ENCODE measurements at regions not wholly inside any gene's neighbourhood (a gene's known extent, or its start where the extent isn't known, plus 50 kb on each side); places are given as distances from the start of the nearest gene placed in this dataset.
"Not testable (repeated sequence)": the region's sequence is repeated elsewhere in the genome, so short reads cannot be mapped to it uniquely, and the experiment has no call there.

DNA sequence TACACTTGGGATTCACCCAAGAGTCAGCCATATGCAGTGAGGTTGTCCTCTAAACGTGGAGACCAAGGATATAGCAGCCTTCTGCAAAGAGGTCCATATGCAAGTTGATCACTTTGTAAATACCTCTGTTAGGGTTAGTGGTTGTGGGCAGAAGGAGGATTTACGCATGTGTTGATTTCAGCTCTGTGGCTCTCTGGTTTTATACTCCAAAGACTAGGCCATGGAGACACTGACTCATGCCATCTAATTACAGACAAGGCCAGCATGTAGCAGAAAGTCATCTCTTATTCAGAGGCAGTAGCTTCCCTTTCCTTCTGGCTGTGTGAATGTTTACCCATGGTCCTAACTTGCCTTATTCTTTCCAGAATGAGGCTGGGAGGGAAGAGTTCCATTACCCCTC lies 140.9 kb upstream of the GOLGA6L4 start:
- not testable (repeated sequence) for DNase-seq

DNA sequence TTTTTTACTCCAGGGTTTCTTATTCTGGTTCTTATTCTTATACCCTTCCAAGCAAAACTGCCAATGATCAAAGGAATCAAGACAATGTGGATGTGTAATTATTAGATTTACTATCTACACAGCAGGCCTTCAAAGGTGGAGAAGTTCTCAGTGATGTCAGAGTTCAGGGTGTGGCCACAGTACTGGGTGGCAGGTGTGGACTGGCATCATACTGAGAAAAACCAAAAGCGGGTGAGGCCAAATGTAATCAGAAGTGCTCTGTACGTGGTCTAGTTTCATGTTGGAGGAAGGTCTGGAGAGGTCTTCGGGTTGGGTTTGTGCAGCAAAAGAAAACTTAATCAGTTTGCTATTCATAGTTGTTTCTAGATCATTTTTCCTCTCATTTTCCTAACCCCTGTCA lies 138.5 kb upstream of the GOLGA6L4 start:
- not testable (repeated sequence) for DNase-seq

DNA sequence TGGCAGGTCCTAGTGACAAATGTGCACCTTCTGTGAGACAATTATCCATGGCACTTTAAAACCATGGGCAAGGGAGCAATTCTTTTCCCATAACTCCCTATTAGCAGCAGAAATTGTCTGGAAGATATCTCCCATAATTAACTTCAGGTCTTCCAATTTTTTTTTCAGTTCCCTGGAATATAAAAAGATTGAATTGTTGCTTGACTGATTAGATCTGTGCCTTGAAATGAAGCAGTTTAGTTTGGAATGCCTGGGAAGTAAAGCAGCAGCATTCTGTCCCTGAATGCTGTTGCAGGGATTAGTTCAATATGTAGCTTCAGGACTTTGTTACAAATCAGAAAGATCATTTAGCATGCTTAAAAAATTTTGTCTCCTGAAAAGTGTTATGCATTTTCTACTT lies 137.0 kb upstream of the GOLGA6L4 start:
- no peak for DNase-seq

DNA sequence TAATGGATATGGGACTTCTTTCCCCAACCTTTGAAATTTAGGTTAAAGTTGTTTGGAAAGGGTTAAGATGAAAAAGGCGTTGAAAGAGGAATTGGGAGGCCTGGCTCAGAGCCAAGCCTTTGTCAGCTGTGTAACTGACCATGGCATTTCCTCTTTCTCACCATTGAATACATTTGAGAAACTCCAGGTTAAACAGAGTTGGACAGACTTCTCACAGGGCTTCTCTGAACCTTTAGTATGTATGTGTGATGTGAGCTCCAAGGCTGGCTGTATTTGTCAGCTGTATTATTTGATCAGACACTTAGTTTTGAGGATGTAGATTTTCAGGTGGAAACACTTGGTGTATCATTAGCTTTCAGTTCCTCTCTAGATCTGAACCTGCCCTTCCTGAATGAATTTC lies 136.4 kb upstream of the GOLGA6L4 start:
- DNase-seq = no peak

DNA sequence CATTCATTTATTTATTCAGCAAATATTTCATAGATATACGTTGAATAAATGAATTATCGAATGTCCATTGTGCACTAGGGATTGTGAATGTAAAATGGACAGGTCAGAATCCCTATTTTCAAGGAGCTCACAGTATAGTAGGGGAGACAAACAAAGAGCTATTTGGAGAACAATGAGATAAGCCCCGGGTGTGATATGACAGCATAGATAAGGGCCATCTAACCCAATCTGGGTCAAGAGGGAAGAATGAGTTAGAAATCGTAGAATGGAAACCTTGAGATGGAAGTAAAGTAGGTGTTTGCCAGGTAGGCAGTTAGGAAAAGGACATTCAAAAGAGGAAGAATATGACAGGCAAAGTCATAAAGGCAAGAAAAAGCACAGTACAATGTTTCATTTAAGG lies 132.2 kb upstream of the GOLGA6L4 start:
- DNase-seq = no peak

DNA sequence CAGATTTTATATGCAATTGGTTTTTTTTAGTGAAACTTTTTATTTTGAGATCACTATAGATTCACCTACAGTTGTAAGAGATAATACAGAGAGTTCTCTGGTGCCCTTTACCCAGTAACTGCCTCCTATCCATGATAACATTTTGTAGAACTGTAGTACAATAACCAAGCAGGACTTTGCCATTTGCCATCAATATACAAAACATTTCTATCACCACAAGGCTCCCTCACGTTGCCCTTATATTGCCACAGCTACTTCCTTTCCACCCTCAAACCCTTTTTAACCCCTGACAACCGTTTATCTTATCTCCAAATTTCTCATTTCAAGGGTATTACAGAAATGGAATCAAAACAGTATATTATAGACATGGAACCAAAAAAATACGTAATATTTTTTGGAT lies 130.7 kb upstream of the GOLGA6L4 start:
- DNase-seq = no peak

DNA sequence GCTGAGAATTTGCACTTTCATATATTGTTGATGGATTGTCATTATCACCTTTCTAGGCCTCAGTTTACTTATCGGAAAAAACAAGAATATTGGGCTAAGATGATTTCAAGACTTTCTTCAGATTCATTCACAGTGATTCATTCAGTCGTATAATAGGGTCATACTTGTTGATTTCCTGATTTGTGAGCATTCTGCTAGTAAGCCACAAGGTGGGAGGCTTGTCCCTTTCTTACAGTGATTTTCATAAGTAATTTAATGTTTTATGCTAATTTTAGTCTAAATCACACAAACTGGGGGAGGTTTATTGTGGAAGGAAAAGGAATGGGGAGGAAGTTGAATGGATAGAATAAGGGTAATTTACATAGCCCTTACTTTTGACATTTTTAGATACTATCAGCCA lies 126.8 kb upstream of the GOLGA6L4 start:
- DNase-seq = no peak

DNA sequence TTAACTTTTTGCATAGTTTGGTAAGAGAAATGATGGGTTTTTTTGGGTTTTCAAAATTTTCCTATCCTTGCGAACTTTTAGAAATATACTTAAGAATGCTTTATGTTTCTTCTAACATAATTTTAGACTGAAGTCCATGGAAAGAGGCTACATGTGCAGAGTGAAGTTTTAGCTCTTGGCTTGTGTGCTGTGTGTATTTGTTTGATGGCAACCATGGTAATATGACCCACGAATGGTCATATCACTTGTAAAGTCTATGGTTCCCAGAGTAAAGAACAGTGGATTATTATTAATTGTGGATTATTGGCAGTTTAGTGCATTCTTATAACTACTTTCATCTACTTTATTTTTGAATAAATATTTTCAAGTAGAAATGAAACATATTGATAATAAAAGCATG lies 124.0 kb upstream of the GOLGA6L4 start:
- DNase-seq = no peak

DNA sequence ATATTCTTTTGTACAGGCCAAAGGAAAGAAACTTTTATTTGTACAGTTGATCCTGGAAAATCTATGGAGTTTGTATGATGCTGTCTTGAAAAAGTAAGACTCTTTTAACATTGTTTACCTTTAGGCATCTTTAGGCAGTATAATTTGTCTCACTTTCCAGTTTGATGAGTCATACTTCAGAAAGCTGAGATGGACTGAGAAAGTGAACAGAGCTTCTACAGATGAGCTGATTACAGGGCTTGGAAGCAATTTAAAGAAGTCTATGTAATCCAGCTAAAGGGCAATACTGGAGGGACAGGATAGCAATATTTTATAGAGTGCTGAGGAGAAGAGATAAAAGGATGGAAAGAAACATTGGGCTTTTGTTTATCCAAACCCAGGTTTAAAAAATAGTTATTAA lies 123.5 kb upstream of the GOLGA6L4 start:
- no peak for DNase-seq

DNA sequence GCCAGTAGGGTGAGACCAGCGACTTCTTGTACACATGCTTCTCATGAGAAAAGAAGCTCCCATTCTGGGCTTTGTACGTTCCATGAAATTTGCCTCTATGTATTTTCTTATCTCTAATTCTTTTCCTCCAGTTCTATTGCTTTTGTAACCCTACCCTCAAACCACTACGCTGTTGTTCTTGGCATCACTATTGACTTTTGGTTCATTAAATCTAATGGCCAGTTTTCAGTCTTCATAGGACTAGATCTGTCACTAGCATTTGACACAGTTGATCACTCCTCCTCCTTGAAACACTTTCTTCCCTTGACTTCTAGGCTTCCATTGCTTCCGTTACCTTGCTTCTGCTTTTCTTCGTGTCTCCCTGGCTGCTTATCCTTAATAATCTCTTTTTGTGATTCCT lies 121.7 kb upstream of the GOLGA6L4 start:
- DNase-seq = no peak

DNA sequence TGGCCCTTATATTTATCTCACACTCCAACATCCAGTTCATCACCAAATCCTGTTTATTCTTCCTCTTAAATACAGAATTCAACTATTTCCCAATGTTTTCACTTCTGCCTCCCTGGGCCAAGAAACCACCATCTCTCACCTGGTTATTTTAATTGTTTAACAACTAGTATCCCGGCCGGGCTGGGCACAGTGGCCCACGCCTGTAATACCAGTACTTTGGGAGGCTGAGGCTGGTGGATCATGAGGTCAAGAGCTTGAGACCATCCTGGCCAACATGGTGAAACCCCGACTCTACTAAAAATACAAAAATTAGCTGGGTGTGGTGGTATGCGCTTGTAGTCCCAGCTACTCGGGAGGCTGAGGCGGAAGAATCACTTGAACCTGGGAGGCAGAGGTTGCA lies 120.9 kb upstream of the GOLGA6L4 start:
- not testable (repeated sequence) for DNase-seq

DNA sequence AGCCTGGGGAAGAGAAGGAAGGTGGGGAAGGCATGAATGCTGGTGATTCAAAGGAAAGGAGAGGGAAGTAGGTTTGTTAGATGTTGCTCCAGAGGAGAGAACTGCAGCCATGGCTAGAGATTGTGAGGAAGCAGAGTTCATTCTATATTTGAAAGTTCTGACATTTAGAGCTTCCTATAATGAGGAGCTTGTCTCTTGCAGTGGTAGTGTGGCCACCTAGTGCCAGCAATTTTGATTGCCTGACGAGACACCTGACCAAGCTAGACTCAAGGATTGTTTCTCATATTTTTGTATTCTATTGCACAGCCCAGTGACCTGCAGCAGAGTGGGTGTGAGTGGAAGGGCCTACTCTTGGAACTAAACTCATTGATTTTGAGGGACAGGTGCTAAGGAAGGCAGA lies 116.2 kb upstream of the GOLGA6L4 start:
- not testable (repeated sequence) for DNase-seq

DNA sequence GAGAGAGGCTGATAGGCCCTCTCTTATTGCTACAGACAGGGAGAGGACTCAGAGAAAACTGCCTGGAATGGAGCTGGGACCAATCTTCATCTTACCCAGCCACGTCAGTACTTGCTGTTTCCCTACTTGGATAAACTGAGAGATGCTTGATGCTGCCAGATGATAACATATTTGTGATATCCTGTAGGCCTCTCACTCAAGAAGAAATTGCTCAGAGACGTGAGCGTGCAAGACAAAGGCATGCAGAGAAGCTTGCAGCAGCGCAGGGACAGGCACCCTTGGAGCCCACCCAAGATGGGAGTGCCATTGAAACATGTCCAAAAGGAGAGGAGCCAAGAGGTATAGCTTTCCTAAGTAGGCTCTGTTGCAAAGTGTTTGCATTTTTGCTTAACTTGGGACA lies 114.7 kb upstream of the GOLGA6L4 start:
- DNase-seq = not testable (repeated sequence)

DNA sequence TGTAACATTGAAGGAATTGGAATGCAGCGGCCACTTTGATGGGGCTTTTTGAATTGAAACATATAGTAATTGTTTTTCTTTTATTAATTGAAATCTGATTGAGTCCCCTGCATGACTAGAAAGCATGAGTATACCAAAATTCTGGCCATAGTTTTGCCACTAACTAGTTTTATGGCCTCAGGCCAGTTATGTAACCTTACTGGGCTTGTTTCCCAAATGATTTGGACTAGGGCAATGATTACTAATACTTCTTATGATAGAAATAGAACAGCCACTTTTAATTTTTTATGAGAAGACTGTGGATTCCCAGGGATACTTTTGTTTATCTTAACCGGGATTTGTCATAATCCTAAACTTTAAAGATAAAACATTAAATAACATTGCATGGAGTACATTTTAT lies 106.9 kb upstream of the GOLGA6L4 start:
- DNase-seq = not testable (repeated sequence)

DNA sequence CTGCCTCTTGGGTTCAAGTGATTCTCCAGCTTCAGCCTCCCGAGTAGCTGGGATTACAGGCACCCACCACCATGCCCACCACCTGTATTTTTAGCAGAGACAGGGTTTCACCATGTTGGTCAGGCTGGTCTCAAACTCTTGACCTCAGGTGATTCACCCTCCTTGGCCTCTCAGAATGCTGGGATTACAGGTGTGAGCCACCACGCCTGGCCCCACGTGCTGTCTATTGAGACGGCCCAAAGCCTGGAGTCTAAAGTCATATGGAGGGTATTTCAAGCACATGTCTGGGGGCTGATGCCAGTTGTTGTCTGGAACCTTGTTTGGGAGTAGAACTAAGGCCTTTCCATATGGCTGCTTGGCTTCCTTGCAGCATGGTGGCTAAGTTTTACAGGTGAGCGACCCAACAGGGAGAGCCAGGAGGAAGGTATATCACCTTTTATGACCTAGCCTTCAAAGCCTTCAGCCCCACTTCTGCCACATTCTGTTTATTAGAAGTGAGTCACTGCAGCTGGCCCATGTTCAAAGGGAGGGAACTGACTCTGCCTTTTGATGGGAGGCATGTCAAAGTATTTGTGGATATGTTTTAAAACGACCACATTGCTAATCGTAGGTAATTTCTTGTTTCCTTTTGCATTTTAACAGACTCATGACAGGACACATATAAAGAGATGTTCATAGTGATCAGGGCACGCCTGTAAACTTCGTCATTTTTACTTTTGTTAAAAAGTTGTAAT lies 105.3 kb upstream of the GOLGA6L4 start:
- DNase-seq = not testable (repeated sequence)

DNA sequence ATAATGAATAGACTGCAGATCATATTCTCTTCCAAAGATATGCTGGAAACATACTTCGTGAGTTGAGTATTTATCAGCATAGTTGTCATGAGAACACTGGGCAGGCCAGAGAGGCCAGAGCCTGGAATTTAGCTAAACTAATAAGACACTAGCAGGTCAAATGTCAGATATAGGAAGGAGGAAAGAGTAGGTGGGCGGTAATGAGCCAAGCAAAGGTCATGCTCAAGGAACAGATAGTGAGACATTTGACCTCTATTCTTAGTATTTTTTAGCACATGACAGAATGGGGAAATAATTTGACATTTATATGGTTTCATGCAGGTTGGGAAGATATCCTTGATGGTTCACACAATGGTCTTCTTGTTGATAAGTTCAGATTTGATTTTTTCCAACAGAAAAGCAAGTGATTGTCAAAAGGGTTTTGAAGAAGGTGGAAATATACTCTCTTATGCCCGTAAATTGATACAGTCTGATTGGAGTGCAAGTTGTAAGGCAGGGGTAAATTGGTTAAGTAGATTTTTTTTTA lies 99.6 kb upstream of the GOLGA6L4 start:
- DNase-seq = not testable (repeated sequence)

DNA sequence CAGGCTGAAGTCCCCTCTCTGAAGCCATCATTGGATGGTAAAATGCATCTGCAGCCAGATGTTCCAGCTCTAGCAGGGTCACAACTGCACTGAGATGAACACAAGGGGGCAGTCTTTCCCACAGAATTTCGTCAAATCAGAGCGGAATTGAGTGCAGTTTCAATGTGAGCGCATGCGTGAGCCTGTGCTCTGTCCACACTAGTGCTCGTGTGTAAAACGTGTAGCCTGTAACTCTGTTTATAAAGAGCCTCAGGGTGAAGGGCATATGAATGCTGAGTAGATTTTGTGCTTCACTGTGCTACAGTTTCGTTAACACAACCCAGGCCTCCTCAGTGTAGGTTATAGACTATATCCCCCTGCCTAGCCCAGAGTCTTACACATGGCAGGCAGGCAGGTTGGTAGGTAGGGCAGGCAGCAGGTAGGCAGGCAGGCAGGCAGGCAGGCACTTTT lies 92.7 kb upstream of the GOLGA6L4 start:
- peak; percentile 5 for DNase-seq

DNA sequence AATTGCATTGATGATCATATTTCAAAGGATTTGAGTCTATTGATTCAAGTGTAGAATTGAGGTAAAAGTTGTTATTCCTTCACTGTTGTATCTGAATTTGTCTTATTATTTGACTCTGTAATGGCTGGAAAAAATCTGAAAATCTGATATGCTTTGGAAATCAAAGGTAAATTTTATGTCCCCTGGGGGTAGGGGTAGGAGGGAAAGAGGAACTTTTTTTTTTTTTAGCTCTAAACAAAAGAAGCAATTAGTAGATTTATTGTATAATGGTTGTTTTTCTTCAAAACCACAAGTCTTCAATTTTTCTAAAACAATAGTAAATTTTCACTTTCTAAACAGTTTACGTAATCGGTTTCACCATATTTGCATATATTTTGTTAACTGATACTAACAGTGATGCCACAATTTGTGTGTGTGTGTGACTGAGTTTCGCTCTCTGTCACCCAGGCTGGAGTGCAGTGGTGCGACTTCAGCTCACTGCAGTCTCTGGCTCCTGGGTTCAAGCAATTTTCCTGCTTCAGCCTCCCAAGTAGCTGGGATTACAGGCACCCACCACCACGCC lies 91.7 kb upstream of the GOLGA6L4 start:
- no peak for DNase-seq

DNA sequence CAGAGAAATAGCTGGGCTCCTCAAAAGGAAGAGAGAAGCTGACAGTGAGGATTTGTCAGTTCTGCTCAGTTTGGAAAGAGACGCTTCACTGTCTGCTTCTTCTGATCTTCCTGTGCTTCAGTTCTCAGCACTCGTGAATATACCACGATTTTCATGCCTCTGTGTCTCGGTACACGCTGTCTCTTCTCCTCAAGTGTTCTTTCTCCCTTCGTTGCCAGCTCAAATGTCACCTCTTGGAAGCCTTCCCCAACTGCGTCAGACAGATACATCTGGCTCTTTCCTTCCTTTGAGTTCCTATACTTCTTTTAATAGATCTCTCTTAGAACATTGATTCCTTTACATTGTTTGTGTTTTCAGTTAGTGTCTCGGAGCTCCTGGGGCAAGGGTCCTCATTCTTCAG lies 90.6 kb upstream of the GOLGA6L4 start:
- DNase-seq = not testable (repeated sequence)

DNA sequence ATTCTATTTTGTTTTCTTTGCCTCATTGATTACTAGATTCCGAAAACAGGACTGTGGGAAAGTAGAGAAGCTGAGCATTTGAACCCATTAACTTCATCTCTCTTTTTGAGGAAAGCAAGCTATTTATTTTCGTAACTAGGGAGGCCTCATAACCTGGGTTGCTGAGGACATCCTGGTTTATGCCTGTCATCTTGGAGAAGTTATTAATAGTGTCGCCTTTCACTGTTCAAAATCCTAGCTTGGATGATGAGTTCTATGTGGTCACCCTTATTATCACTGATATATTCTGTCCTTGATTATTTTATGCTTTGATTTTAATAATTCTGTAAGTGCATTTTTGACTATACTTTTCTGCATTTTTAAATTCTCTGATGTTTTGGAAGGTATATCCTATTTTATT lies 89.3 kb upstream of the GOLGA6L4 start:
- not testable (repeated sequence) for DNase-seq

DNA sequence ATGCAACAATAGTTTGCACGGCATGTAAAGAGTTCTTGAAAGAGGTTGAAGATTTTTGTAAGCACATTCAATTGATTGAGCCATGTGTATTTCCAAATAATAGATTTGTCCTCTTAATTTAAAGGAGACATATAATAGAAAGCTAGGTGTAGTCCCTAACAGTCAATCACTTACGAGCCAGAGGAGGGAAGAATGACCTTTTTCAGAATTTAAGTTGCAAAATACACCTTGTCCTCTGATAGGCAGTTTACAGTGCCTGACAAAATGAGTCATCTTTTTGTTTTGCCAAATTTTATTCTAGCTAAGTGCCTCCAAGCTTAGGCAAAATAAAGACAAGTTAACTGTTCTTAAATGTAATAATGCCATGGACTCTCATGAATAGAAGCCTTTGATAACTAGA lies 88.3 kb upstream of the GOLGA6L4 start:
- not testable (repeated sequence) for DNase-seq

DNA sequence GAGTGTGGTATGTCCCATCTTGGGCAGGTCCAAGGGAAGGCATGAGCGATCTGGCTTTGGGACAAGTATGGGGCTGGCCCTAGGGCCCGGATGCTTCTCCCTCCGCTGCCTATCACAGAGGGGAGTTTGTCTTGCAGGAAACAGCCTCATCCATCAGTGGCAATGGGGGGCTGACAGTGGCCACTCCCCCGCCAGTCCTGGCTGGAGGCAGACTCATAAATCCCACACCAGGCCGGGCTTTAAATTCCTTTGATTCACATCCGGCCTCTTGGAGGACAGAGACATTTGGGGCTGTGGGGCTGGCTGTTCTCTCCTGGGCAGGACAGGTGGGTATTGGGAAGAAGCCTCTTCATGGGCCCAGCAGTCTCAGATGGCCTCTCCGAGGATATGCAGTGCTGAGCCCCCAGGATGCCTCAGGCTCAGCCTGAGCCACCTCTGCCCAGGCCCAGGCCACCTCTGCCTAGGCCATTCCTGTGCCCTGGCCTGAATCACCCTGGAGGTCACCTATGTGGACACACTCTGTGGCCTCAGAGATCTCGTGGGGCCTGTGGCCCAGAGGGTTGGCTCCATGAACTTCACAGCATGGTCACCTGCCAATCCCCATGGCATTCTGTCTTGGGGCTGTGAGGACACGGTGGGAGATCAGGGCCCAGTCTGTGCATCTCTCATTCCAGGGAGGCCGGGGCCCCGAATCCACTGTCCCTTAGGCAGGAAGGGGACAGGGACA lies 84.2 kb upstream of the GOLGA6L4 start:
- DNase-seq = no peak

DNA sequence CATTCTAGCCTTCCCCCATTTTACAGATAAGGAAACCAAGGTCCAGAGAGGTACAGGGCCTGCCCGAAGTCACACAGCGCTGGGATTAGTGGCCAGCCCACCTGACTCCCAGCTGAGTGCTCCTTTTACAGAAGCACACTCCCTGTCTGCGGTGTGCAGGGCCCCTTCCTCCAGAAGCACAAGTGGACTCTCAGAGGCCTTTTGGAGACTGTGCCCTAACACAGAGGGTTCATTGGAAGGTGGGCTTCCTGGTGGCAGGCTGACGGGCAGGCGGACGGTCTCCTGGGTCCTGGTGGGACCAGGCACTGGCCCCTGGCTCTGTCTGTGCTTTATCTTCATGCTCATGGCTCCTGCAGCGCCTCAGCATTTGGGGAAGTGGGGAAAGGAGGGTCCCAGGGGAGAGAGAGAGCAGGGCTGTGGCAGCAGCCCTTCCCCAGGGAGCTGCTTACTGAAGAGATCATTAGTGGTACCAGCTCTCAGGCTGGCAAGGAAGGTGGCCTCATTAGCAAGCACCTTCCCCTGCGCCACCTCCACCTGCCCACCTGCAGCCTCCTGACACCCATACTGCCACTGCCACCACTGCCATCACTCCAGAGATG lies 83.1 kb upstream of the GOLGA6L4 start:
- not testable (repeated sequence) for DNase-seq

Measured in DMS 273 treated with DMSO at 0.1 percent for 48 hours (cell line).